HEK293 (cell line): ENCODE measurements at regions not wholly inside any gene's neighbourhood (a gene's known extent, or its start where the extent isn't known, plus 50 kb on each side); places are given as distances from the start of the nearest gene placed in this dataset.

Source experiments
- CTCF ChIA-PET: fragments of 350-600 bp; formaldehyde crosslinking; extraction: SDS; loops from one replicate; lab custom pipeline; 2021; ENCODE audit warnings: antibody characterized with exemption; lab: Yijun Ruan, JAX
- POLR2A ChIA-PET: fragments of 300-600 bp; formaldehyde crosslinking; extraction: SDS; loops from one replicate; lab custom pipeline; 2020; ENCODE audit warnings: antibody characterized with exemption, inconsistent platforms; lab: Yijun Ruan, JAX
- H3K27ac ChIP-seq: fragments of 200-500 bp; sonication (Bioruptor generic); 2 replicates; pipeline ENCODE4 v1.5.1; 2014; ENCODE audit warnings: low read depth, low read length, control low read depth, inconsistent platforms; ENCODE audit errors: extremely low read depth
- H3K36me3 ChIP-seq, 2 experiments: fragments of 200-500 bp in 1 of 2; sonication (Bioruptor generic) in 1 of 2; 1 replicate in 1 of 2; 2 replicates in 1 of 2; pipeline ENCODE4 v1.5.1; 2014 to 2017; ENCODE audit warnings: inconsistent platforms in 2 of 2, low read length in 2 of 2; ENCODE audit not compliant: control insufficient read depth in 2 of 2, insufficient read depth in 1 of 2
- H3K4me1 ChIP-seq: fragments of 200-500 bp; sonication (Bioruptor generic); 2 replicates; pipeline ENCODE4 v1.5.1; 2014; ENCODE audit warnings: mild to moderate bottlenecking, low read length, inconsistent platforms; ENCODE audit not compliant: control insufficient read depth, insufficient read depth
- H3K4me3 ChIP-seq: 2 replicates; pipeline ENCODE4 v1.5.1; 2011; ENCODE audit warnings: low read depth, mild to moderate bottlenecking, control low read depth, low read length, moderate library complexity
- H3K9me3 ChIP-seq: fragments of 200-500 bp; sonication (Bioruptor generic); 2 replicates; pipeline ENCODE4 v1.5.1; 2014; ENCODE audit warnings: low read depth, low read length, inconsistent platforms; ENCODE audit not compliant: control insufficient read depth, insufficient read depth
- EGR2 ChIP-seq: fragments of 450-650 bp; formaldehyde crosslinking; IDR thresholded peaks from 2 replicates; pipeline ENCODE4 v1.5.1; 2016; ENCODE audit warnings: low read depth, missing biosample characterization, missing genetic modification characterization
- ZNF114 ChIP-seq: fragments of 450-650 bp; formaldehyde crosslinking; IDR thresholded peaks from 2 replicates; pipeline ENCODE4 v1.5.0; 2017; ENCODE audit warnings: missing biosample characterization, missing genetic modification characterization
- ZNF121 ChIP-seq: fragments of 450-650 bp; formaldehyde crosslinking; IDR thresholded peaks from 2 replicates; pipeline ENCODE4 v1.5.1; 2016; ENCODE audit warnings: missing biosample characterization, missing genetic modification characterization
- ZNF23 ChIP-seq: fragments of 450-650 bp; formaldehyde crosslinking; IDR thresholded peaks from 2 replicates; pipeline ENCODE4 v1.5.1; 2016; ENCODE audit warnings: missing biosample characterization, missing genetic modification characterization, borderline replicate concordance
- ZNF654 ChIP-seq: fragments of 450-650 bp; formaldehyde crosslinking; IDR thresholded peaks from 2 replicates; pipeline ENCODE4 v1.5.1; 2016; ENCODE audit warnings: low read depth, missing biosample characterization, missing genetic modification characterization
- ZNF670 ChIP-seq: fragments of 450-650 bp; formaldehyde crosslinking; IDR thresholded peaks from 2 replicates; pipeline ENCODE4 v1.5.1; 2016; ENCODE audit warnings: missing biosample characterization, missing genetic modification characterization, low read depth
- ZNF76 ChIP-seq: fragments of 450-650 bp; formaldehyde crosslinking; IDR thresholded peaks from 2 replicates; pipeline ENCODE4; 2016; ENCODE audit warnings: low read depth, missing biosample characterization, missing genetic modification characterization, borderline replicate concordance
- ZSCAN16 ChIP-seq: fragments of 450-650 bp; formaldehyde crosslinking; IDR thresholded peaks from 2 replicates; pipeline ENCODE4 v1.5.1; 2016; ENCODE audit warnings: missing biosample characterization, missing genetic modification characterization
- TF ChIP-seq, protein P1 (sequence below): fragments of 450-650 bp; formaldehyde crosslinking; IDR thresholded peaks from 2 replicates; pipeline ENCODE4 v1.5.1; 2017; ENCODE audit warnings: missing biosample characterization, missing genetic modification characterization
- TF ChIP-seq, protein P2 (sequence below): fragments of 450-650 bp; formaldehyde crosslinking; IDR thresholded peaks from 2 replicates; pipeline ENCODE4 v1.5.1; 2016; ENCODE audit warnings: missing biosample characterization, missing genetic modification characterization, borderline replicate concordance
- TF ChIP-seq, protein P3 (sequence below): fragments of 450-650 bp; formaldehyde crosslinking; IDR thresholded peaks from 2 replicates; pipeline ENCODE4 v1.5.1; 2016; ENCODE audit warnings: missing biosample characterization, missing genetic modification characterization

DNA sequence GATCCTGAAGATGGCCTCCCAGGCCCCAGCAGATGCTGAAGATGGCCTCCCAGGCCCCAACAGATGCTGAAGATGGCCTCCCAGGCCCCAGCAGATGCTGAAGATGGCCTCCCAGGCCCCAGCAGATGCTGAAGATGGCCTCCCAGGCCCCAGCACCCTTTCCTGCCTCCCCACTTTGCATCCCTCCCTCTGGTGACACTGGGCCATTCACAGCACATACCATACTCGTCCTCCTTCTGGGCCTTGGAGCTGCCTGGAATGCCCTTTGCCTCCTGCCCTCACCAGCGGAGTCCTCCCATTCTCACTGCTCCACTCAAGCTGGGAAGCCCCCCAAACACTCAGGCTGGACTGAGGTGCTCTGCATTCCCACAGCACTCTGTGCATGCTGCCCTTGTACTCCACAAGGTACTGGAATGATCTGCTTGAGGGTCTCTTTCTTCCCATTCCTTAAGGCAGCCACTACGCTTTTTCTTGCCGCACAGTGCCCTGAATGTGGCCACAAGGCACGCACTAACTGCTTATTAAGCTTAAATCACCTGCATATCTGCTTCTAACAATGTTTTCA lies 550.0 kb downstream of the BNC2 start:
- CTCF ChIA-PET, result interaction anchor here (0.7 kb wide), 1 partner anchor 744 kb away, joined by 3 read pairs; no protein-coding TSS in a partner anchor
- TF ChIP-seq ZNF114 (tag by site-specific recombination) (no peak), ZSCAN16 (tag by site-specific recombination) (no peak), ZNF121 (no peak), ZNF670 (tag by site-specific recombination) (no peak)
- TF ChIP-seq, protein P1, sequence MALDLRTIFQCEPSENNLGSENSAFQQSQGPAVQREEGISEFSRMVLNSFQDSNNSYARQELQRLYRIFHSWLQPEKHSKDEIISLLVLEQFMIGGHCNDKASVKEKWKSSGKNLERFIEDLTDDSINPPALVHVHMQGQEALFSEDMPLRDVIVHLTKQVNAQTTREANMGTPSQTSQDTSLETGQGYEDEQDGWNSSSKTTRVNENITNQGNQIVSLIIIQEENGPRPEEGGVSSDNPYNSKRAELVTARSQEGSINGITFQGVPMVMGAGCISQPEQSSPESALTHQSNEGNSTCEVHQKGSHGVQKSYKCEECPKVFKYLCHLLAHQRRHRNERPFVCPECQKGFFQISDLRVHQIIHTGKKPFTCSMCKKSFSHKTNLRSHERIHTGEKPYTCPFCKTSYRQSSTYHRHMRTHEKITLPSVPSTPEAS (tag by site-specific recombination), result no peak
- Histone ChIP-seq H3K9me3 (no peaks in the 10 kb centered on the region), H3K27ac (no peak overlapping the region), H3K4me3 (no peak overlapping the region), H3K36me3 (no peaks in the 10 kb centered on the region), H3K4me1 (no peaks in the 10 kb centered on the region)
- POLR2A ChIA-PET, result no interaction called here

DNA sequence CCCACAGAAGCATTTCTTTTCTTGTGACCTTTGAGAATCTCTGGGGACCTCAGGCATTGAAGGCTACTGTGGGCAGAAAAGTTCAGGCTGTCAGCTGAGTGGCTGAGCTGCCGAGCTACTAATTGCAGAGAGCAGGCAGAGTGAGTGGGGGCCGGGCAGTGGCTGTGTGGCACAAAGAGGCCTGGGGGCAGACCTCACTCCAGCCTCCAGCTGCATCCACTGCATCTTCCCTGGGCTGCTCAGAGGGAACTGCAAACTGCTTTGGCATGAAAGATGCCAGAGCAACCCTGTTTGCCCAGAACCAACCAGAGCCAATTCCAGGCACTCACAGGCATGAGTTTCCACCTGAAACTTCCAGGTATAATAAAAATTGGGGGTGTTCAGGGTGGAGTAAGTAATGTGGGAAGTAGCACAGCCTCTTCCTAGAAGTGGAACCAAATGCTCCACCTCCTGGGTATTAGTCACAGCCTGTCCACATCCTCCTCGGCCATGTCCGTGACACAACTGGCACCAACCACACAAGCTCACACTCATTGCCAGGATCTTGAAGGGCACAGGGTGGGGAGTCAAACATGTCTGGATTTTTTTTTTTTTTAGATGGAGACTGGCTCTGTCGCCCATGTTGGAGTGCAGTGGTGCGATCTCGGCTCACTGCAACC lies 548.9 kb downstream of the BNC2 start:
- ChIA-PET POLR2A (no interaction called here), CTCF (interaction anchor here (0.7 kb wide), 1 partner anchor 48 kb away, joined by 3 read pairs; no protein-coding TSS in a partner anchor)
- Histone ChIP-seq H3K4me3 (no peak overlapping the region), H3K9me3 (no peaks in the 10 kb centered on the region), H3K4me1 (no peaks in the 10 kb centered on the region), H3K36me3 (no peaks in the 10 kb centered on the region), H3K27ac (no peak overlapping the region)
- TF ChIP-seq, protein P2, sequence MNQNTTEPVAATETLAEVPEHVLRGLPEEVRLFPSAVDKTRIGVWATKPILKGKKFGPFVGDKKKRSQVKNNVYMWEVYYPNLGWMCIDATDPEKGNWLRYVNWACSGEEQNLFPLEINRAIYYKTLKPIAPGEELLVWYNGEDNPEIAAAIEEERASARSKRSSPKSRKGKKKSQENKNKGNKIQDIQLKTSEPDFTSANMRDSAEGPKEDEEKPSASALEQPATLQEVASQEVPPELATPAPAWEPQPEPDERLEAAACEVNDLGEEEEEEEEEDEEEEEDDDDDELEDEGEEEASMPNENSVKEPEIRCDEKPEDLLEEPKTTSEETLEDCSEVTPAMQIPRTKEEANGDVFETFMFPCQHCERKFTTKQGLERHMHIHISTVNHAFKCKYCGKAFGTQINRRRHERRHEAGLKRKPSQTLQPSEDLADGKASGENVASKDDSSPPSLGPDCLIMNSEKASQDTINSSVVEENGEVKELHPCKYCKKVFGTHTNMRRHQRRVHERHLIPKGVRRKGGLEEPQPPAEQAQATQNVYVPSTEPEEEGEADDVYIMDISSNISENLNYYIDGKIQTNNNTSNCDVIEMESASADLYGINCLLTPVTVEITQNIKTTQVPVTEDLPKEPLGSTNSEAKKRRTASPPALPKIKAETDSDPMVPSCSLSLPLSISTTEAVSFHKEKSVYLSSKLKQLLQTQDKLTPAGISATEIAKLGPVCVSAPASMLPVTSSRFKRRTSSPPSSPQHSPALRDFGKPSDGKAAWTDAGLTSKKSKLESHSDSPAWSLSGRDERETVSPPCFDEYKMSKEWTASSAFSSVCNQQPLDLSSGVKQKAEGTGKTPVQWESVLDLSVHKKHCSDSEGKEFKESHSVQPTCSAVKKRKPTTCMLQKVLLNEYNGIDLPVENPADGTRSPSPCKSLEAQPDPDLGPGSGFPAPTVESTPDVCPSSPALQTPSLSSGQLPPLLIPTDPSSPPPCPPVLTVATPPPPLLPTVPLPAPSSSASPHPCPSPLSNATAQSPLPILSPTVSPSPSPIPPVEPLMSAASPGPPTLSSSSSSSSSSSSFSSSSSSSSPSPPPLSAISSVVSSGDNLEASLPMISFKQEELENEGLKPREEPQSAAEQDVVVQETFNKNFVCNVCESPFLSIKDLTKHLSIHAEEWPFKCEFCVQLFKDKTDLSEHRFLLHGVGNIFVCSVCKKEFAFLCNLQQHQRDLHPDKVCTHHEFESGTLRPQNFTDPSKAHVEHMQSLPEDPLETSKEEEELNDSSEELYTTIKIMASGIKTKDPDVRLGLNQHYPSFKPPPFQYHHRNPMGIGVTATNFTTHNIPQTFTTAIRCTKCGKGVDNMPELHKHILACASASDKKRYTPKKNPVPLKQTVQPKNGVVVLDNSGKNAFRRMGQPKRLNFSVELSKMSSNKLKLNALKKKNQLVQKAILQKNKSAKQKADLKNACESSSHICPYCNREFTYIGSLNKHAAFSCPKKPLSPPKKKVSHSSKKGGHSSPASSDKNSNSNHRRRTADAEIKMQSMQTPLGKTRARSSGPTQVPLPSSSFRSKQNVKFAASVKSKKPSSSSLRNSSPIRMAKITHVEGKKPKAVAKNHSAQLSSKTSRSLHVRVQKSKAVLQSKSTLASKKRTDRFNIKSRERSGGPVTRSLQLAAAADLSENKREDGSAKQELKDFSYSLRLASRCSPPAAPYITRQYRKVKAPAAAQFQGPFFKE (tag by site-specific recombination), result no peak
- TF ChIP-seq, protein P3, sequence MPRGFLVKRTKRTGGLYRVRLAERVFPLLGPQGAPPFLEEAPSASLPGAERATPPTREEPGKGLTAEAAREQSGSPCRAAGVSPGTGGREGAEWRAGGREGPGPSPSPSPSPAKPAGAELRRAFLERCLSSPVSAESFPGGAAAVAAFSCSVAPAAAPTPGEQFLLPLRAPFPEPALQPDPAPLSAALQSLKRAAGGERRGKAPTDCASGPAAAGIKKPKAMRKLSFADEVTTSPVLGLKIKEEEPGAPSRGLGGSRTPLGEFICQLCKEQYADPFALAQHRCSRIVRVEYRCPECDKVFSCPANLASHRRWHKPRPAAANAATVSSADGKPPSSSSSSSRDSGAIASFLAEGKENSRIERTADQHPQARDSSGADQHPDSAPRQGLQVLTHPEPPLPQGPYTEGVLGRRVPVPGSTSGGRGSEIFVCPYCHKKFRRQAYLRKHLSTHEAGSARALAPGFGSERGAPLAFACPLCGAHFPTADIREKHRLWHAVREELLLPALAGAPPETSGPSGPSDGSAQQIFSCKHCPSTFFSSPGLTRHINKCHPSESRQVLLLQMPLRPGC (tag by site-specific recombination), result no peak
- no peak for TF ChIP-seq ZNF654

DNA sequence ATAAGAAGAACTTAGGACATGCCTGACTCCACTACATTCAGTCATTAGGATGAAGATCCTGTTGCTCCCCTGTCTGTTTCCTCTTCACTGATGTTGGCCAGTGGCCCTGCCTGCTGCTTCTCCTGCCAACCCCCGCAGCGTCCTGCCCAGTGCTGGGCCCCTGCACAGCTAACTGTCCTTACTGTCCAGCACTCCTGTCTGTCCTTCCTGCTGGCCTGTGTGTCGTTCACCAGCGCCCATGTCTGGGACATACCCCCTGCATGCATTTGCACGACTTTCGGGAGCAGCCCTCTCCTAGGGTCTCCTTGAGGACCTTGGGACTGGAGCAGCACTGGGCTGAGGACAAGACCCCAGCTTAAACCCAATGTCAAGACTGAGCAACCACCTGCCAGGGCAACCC lies 547.6 kb downstream of the BNC2 start:
- Histone ChIP-seq H3K27ac (no peak overlapping the region), H3K4me3 (no peak overlapping the region), H3K9me3 (no peaks in the 10 kb centered on the region), H3K4me1 (no peaks in the 10 kb centered on the region), H3K36me3 (no peaks in the 10 kb centered on the region)
- TF ChIP-seq EGR2 (tag by site-specific recombination) (no peak), ZNF76 (no peak), ZNF23 (tag by site-specific recombination) (no peak)
- POLR2A ChIA-PET, result no interaction called here
- CTCF ChIA-PET, result no interaction called here
